T-helper 2 cell (primary cell): ENCODE measurements at regions not wholly inside any gene's neighbourhood (a gene's known extent, or its start where the extent isn't known, plus 50 kb on each side); places are given as distances from the start of the nearest gene placed in this dataset.

ENCODE experiments used
- DNase-seq, 5 experiments: peaks; one replicate each; pipeline versions ENCODE4 v3.0.0 to v3.0.0-alpha.2; 2012 to 2022

GRCh38 chr2:780002-780401 is 102.8 kb upstream of the TMEM18 start:
- DNase-seq, result no peak

- DNase-seq, result no peak
Observed at GRCh38 chr2:778731-779350, 101.6 kb upstream of the TMEM18 start.

GRCh38 chr2:777546-777945 is 100.3 kb upstream of the TMEM18 start:
- no peak for DNase-seq

GRCh38 chr2:777051-777450 is 99.8 kb upstream of the TMEM18 start:
- DNase-seq, result no peak

- DNase-seq, result no peak
Observed at GRCh38 chr2:776487-776886, 99.3 kb upstream of the TMEM18 start.

- no peak for DNase-seq
Observed at GRCh38 chr2:776038-776437, 98.8 kb upstream of the TMEM18 start.

GRCh38 chr2:774436-774835 is 97.2 kb upstream of the TMEM18 start:
- no peak for DNase-seq

GRCh38 chr2:773256-774160 is 96.3 kb upstream of the TMEM18 start:
- DNase-seq, result no peak

- DNase-seq, result no peak
Observed at GRCh38 chr2:771538-771937, 94.3 kb upstream of the TMEM18 start.

- DNase-seq, result no peak
Observed at GRCh38 chr2:770776-771175, 93.6 kb upstream of the TMEM18 start.

GRCh38 chr2:769771-770170 is 92.6 kb upstream of the TMEM18 start:
- peak in 1 of 5 experiments; percentile 4 for DNase-seq

GRCh38 chr2:768451-768850 is 91.2 kb upstream of the TMEM18 start:
- DNase-seq, result no peak

- no peak for DNase-seq
Observed at GRCh38 chr2:767944-768343, 90.7 kb upstream of the TMEM18 start.

GRCh38 chr2:767440-767839 is 90.2 kb upstream of the TMEM18 start:
- DNase-seq, result peak in 2 of 5 experiments; percentile 34 to 48

- no peak for DNase-seq
Observed at GRCh38 chr2:766255-766654, 89.0 kb upstream of the TMEM18 start.

GRCh38 chr2:765369-765768 is 88.2 kb upstream of the TMEM18 start:
- no peak for DNase-seq

GRCh38 chr2:763766-764525 is 86.7 kb upstream of the TMEM18 start:
- DNase-seq, result no peak

GRCh38 chr2:762646-763045 is 85.4 kb upstream of the TMEM18 start:
- DNase-seq, result no peak

- DNase-seq, result no peak
Observed at GRCh38 chr2:761384-761783, 84.2 kb upstream of the TMEM18 start.

- no peak for DNase-seq
Observed at GRCh38 chr2:760001-760400, 82.8 kb upstream of the TMEM18 start.

GRCh38 chr2:758073-758820 is 81.0 kb upstream of the TMEM18 start:
- DNase-seq, result no peak

- no peak for DNase-seq
Observed at GRCh38 chr2:753123-753522, 75.9 kb upstream of the TMEM18 start.

- DNase-seq, result no peak
Observed at GRCh38 chr2:751474-751873, 74.3 kb upstream of the TMEM18 start.
